ENCODE measurements at regions not wholly inside any gene's neighbourhood (a gene's known extent, or its start where the extent isn't known, plus 50 kb on each side); places are given as distances from the start of the nearest gene placed in this dataset.

- TF ChIP-seq EZH2 (IDR thresholded peaks at IDR 0.05; ENCODE audit: borderline replicate concordance, low read depth, low read length, poor library complexity, severe bottlenecking) (no peak), CTCF (conservative IDR thresholded peaks at IDR 0.05; ENCODE audit: low read depth, low read length) (no peak)
Measured at GRCh38 chr14:42140001-42140400, 533.3 kb downstream of the LRFN5 start.
